ENCODE measurements at regions not wholly inside any gene's neighbourhood (a gene's known extent, or its start where the extent isn't known, plus 50 kb on each side); places are given as distances from the start of the nearest gene placed in this dataset.
"Not testable (repeated sequence)": the region's sequence is repeated elsewhere in the genome, so short reads cannot be mapped to it uniquely, and the experiment has no call there.

- H3K36me3 ChIP-seq (ENCODE audit: low read depth, missing control alignments): no peaks in the 10 kb centered on the region
- no peaks in the 10 kb centered on the region for H3K27me3 ChIP-seq
- H3K4me1 ChIP-seq: no peaks in the 10 kb centered on the region
- no peaks in the 10 kb centered on the region for H3K9me3 ChIP-seq
- H3K4me3 ChIP-seq: no peak overlapping the region
- DNase-seq: no peak
- intact Hi-C loops (cut with DNase I; ENCODE audit: low total_unique reads): no loop called here
- WGBS, 2 donors: 75 to 82% methylated on average over 2 of the region's 2 CpGs
- no peak for TF ChIP-seq CTCF (IDR thresholded peaks at IDR 0.05)
- no peak for TF ChIP-seq POLR2A (IDR thresholded peaks at IDR 0.05)
- H3K27ac ChIP-seq: no peak overlapping the region
Measured at GRCh38 chrY:14373608-14374007, 150.7 kb upstream of the NLGN4Y start.

GRCh38 chrY:14378217-14378616 is 146.1 kb upstream of the NLGN4Y start:
- H3K27me3 ChIP-seq: no peaks in the 10 kb centered on the region
- DNase-seq: no peak
- WGBS, 2 donors: 62 to 73% methylated on average over 3 to 4 of the region's 4 CpGs
- no peak for TF ChIP-seq POLR2A (IDR thresholded peaks at IDR 0.05)
- no peak for TF ChIP-seq CTCF (IDR thresholded peaks at IDR 0.05)
- no peak overlapping the region for H3K4me3 ChIP-seq
- no peak overlapping the region for H3K27ac ChIP-seq
- no peaks in the 10 kb centered on the region for H3K9me3 ChIP-seq
- H3K36me3 ChIP-seq (ENCODE audit: low read depth, missing control alignments): no peaks in the 10 kb centered on the region
- intact Hi-C loops (cut with DNase I; ENCODE audit: low total_unique reads): no loop called here
- H3K4me1 ChIP-seq: no peaks in the 10 kb centered on the region

- intact Hi-C loops (cut with DNase I; ENCODE audit: low total_unique reads); H3K36me3 ChIP-seq (ENCODE audit: low read depth, missing control alignments); H3K4me3 ChIP-seq; DNase-seq; H3K27me3 ChIP-seq; H3K27ac ChIP-seq; H3K9me3 ChIP-seq; H3K4me1 ChIP-seq: not testable (repeated sequence)
- 37 to 77% methylated on average over 5 to 8 of the region's 8 CpGs for WGBS, 2 donors
Measured at GRCh38 chrY:14410549-14411030, 113.7 kb upstream of the NLGN4Y start.

GRCh38 chrY:14411334-14411733 is 113.0 kb upstream of the NLGN4Y start:
- TF ChIP-seq POLR2A (IDR thresholded peaks at IDR 0.05) (no peak), CTCF (IDR thresholded peaks at IDR 0.05) (no peak)
- intact Hi-C loops (cut with DNase I; ENCODE audit: low total_unique reads): no loop called here

GRCh38 chrY:14436546-14436945 is 87.8 kb upstream of the NLGN4Y start:
- no peak for TF ChIP-seq CTCF (IDR thresholded peaks at IDR 0.05)
- TF ChIP-seq POLR2A (IDR thresholded peaks at IDR 0.05): no peak

More at GRCh38 chrY:14411334-14411733, 113.0 kb upstream of the NLGN4Y start:
- Histone ChIP-seq H3K4me1 (no peaks in the 10 kb centered on the region), H3K36me3 (ENCODE audit: low read depth, missing control alignments) (no peaks in the 10 kb centered on the region), H3K27me3 (no peaks in the 10 kb centered on the region), H3K4me3 (no peak overlapping the region), H3K9me3 (no peaks in the 10 kb centered on the region), H3K27ac (no peak overlapping the region)
- no peak for DNase-seq

More at GRCh38 chrY:14436546-14436945, 87.8 kb upstream of the NLGN4Y start:
- no peaks in the 10 kb centered on the region for H3K36me3 ChIP-seq (ENCODE audit: low read depth, missing control alignments)
- no peaks in the 10 kb centered on the region for H3K27me3 ChIP-seq
- no peaks in the 10 kb centered on the region for H3K9me3 ChIP-seq
- no peaks in the 10 kb centered on the region for H3K4me1 ChIP-seq
- DNase-seq: no peak
- intact Hi-C loops (cut with DNase I; ENCODE audit: low total_unique reads): no loop called here
- H3K27ac ChIP-seq: no peak overlapping the region
- no peak overlapping the region for H3K4me3 ChIP-seq
- WGBS, 2 donors: 44 to 47% methylated on average over 1 of the region's 1 CpG

Data from testis (tissue), 2 donors.